GM19372 (cell line): ENCODE measurements at regions not wholly inside any gene's neighbourhood (a gene's known extent, or its start where the extent isn't known, plus 50 kb on each side); places are given as distances from the start of the nearest gene placed in this dataset.

Experiments used
- ATAC-seq: cut with Tn5 transposase; IDR thresholded peaks from one replicate; pipeline ENCODE4 v1.9.1; 2021; ENCODE audit warnings: mild to moderate bottlenecking, low read depth, moderate library complexity; ENCODE audit not compliant: unreplicated experiment

DNA sequence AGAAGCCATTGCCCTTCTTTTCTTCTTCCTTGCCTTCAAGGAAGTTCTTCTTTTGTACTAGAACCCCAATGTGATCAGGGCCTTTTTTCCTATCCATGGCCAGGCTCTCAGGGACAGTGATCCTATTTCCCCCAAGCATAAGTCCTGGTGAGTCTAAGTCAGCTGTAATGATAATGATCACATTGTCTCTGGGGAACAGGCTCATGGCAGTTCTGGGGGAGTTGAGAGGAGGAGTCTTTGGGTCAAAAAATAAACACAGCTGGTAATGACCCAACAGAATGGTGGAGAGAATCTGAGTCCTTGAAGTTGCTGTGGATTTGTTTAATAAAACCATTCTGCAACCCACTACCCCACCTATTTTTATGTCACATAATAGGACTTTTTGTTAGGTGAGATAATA lies 96.6 kb downstream of the SOCS6 start:
- no peak for ATAC-seq

DNA sequence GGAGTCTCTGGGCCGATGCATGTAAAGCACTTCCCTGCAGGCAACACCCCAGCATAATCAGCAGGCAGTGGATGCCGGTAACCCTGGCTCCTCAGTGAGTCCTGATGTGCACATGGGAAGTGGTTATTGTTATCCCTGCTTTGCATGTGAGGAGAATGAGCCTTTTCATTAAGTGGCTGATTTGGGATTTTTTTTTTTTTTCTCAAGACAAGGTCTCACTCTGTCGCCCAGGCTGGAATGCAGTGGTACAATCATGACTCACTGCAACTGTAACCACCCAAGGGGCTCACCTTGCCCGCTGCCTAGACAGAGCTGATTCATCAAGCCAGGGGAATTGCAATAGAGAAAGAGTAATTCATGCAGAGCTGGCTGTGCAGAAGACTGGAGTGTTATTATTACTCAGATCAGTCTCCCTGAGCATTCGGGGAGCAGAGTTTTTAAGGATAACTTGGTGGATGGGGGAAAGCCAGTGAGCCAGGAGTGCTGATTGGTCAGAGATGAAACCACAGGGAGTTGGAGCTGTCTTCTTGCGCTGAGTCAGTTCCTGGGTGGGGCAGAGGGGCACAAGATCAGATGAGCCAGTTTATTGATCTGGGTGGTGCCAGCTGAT lies 95.4 kb downstream of the SOCS6 start:
- no peak for ATAC-seq

DNA sequence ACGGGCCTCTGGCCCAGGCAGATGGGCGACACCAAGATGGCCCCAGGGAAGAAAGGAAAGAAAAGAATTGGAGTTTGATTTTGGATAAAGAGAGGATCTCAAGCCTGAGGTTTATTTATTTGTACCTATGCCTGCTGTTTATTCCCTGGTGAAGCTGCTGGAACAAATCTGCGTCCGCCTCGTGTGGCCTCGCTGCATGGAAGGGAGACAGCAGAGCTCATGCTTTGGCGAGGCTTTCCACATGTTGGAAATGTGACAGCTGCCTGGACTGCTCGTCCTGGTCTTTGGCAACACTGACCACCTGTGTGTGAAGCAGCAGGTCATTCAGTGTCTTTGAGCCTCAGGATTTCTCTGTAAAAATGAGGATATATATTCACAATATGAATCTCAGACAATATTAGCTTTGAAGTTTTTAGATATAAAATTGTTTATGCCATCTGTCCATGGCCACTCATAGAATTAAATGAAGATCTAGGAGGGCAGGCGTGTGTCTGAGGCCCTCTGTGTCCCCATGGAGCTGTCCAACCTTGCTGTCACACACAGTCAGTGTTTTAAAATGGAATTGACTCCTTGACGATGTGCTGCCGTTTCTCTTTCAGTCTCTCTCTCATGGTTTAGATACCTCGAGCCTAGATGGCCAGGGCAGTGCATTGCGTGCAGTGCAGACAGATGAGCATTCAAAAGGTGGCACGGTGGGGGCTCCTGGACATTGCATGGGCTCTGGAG lies 94.3 kb downstream of the SOCS6 start:
- ATAC-seq = no peak

DNA sequence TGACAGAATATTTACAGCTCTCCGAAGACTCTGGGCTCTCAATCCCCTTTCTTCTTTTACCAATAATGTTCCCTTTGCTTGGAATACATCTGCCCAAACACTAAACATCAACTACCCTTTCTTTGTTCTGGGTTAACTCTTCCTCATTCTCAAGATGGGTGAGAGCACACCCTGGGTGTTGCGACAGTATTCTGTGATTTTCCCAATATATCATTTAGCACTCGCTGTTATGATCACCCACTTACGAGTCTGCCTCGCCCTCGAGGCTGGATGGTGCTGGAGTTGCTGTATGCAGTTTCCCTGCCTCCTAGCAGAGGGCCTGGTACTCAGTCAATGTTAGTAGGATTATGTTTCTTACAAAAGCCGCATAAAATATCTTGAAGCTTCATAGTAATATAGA lies 93.2 kb downstream of the SOCS6 start:
- ATAC-seq = no peak

DNA sequence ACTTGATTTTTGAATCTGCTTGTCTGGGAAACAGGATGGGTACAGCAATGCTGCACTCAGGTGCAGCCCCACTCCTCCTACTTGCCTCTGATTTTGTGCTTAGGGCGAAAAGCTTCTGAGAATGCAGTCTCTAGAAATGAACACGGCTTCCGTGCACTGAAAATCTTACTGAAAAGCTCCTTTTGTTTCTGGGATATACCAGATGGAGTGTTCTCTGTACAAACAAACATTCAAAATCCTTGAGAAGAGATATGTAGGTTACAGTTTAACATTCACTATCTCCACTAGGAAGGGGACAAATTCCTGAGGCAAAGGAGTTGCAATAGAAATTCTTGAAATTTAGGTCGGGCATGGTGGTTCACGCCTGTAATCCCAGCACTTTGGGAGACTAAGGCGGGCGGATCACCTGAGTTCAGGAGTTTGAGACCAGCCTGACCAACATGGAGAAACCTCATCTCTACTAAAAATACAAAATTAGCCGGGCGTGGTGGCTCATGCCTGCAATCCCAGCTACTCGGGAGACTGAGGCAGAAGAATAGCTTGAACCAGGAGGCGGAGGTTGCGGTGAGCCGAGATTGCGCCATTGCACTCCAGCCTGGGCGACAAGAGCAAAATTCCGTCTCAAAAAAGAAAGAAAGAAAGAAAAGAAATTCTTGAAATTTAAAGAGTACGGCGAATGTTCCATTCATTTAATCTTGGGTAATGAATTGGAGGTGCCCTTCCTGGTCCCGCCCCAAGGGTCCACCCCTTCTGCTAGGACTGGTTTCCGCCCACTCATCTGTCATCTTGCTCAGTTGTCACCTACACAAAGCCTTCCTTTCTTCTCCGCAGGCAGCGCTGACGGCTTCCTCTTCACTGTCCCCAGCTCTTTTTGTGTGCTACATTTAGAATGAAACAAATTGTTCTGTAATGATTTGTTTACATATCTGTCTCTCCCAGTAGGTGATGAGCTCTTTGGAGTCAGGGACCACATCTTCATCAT lies 92.4 kb downstream of the SOCS6 start:
- no peak for ATAC-seq
